Uterus (tissue), 3 donors: ENCODE measurements at regions not wholly inside any gene's neighbourhood (a gene's known extent, or its start where the extent isn't known, plus 50 kb on each side); places are given as distances from the start of the nearest gene placed in this dataset.

ENCODE experiments used
- DNase-seq, 2 donors: peaks; one replicate each; pipeline ENCODE4 v3.0.0-alpha.2; 2019 to 2020
- H3K27ac ChIP-seq, 2 donors: fragments of 200-600 bp; sonication (generic); 1 replicate in 1 of 2; 2 replicates in 1 of 2; pipeline ENCODE4 v1.5.1; 2016 to 2018
- H3K27me3 ChIP-seq, 2 donors: fragments of 200-600 bp; sonication (generic); one replicate each; pipeline ENCODE4 v1.5.1; 2018 to 2019; ENCODE audit warnings: control low read depth in 1 of 2
- H3K36me3 ChIP-seq, 2 donors: fragments of 200-600 bp; sonication (generic); one replicate each; pipeline ENCODE4 v1.5.1; 2019; ENCODE audit warnings: control low read depth in 1 of 2
- H3K4me1 ChIP-seq, 2 donors: fragments of 200-600 bp; sonication (generic); one replicate each; pipeline ENCODE4 v1.5.1; 2018 to 2019; ENCODE audit warnings: control low read depth in 1 of 2
- H3K4me3 ChIP-seq, 2 donors: fragments of 200-600 bp; sonication (generic); 1 replicate in 1 of 2; 2 replicates in 1 of 2; pipeline ENCODE4 v1.5.1; 2018 to 2019; ENCODE audit warnings: mild to moderate bottlenecking in 1 of 2
- H3K9me3 ChIP-seq, 2 donors: fragments of 200-600 bp; sonication (generic); one replicate each; pipeline ENCODE4 v1.5.1; 2019; ENCODE audit warnings: control low read depth in 1 of 2
- CTCF ChIP-seq, 4 experiments: fragments of 200-600 bp in 2 of 4; fragments of 450-650 bp in 2 of 4; sonication (generic) in 2 of 4; IDR thresholded peaks; one replicate each; pipeline ENCODE4 v1.5.1; 2016 to 2019; ENCODE audit warnings: antibody characterized with exemption in 4 of 4, mild to moderate bottlenecking in 2 of 4, moderate library complexity in 1 of 4
- POLR2A ChIP-seq, 2 donors: fragments of 450-650 bp; IDR thresholded peaks; one replicate each; pipeline ENCODE4 v1.6.1; 2016; ENCODE audit warnings: antibody characterized with exemption in 2 of 2, mild to moderate bottlenecking in 1 of 2, moderate library complexity in 1 of 2
- intact Hi-C: fragments of 100-400 bp; cut with DNase I; formaldehyde crosslinking; loops from one replicate; pipeline ENCODE4 v1.15.1; 2023; ENCODE audit warnings: low total_unique reads
- donor health status: DM: yes; HTN: yes; CAD: no.

GRCh38 chrX:138534410-138534809 lies 177.1 kb downstream of the FGF13 start:
- Histone ChIP-seq H3K4me1 (no peaks in the 10 kb centered on the region), H3K27me3 (no peaks in the 10 kb centered on the region), H3K36me3 (no peaks in the 10 kb centered on the region), H3K27ac (no peak overlapping the region), H3K9me3 (no peaks in the 10 kb centered on the region), H3K4me3 (no peak overlapping the region)
- intact Hi-C loops = no loop called here
- no peak for DNase-seq
- no peak for TF ChIP-seq CTCF (IDR thresholded peaks at IDR 0.05)
- TF ChIP-seq POLR2A (IDR thresholded peaks at IDR 0.05) = no peak

- no peak overlapping the region for H3K27ac ChIP-seq
- H3K27me3 ChIP-seq = no peaks in the 10 kb centered on the region
- no peak for DNase-seq
- H3K9me3 ChIP-seq = no peaks in the 10 kb centered on the region
- no peak for TF ChIP-seq POLR2A (IDR thresholded peaks at IDR 0.05)
- no peak for TF ChIP-seq CTCF (IDR thresholded peaks at IDR 0.05)
- H3K36me3 ChIP-seq = no peaks in the 10 kb centered on the region
- no peak overlapping the region for H3K4me3 ChIP-seq
- H3K4me1 ChIP-seq = no peaks in the 10 kb centered on the region
- intact Hi-C loops = no loop called here
Observed at GRCh38 chrX:138519296-138519695, 192.2 kb downstream of the FGF13 start.

- DNase-seq = no peak
- H3K27me3 ChIP-seq = peaks cover 0 to 4% of the 10 kb centered on the region in 2 donors
- intact Hi-C loops = no loop called here
- TF ChIP-seq CTCF (IDR thresholded peaks at IDR 0.05) = no peak
- no peak for TF ChIP-seq POLR2A (IDR thresholded peaks at IDR 0.05)
- no peak overlapping the region for H3K27ac ChIP-seq
- H3K9me3 ChIP-seq = no peaks in the 10 kb centered on the region
- H3K4me1 ChIP-seq = no peaks in the 10 kb centered on the region
- no peaks in the 10 kb centered on the region for H3K36me3 ChIP-seq
- H3K4me3 ChIP-seq = peak overlapping the region in 1 of 2 donors; percentile 8
Observed at GRCh38 chrX:138504273-138504672, 207.2 kb downstream of the FGF13 start.

- H3K9me3 ChIP-seq = no peaks in the 10 kb centered on the region
- no peak overlapping the region for H3K4me3 ChIP-seq
- H3K4me1 ChIP-seq = no peaks in the 10 kb centered on the region
- TF ChIP-seq CTCF (IDR thresholded peaks at IDR 0.05) (no peak), POLR2A (IDR thresholded peaks at IDR 0.05) (no peak)
- H3K27ac ChIP-seq = no peak overlapping the region
- no peak for DNase-seq
- H3K36me3 ChIP-seq = no peaks in the 10 kb centered on the region
- intact Hi-C loops = no loop called here
- peaks cover 0 to 3% of the 10 kb centered on the region in 2 donors for H3K27me3 ChIP-seq
Observed at GRCh38 chrX:138492371-138492770, 219.1 kb downstream of the FGF13 start.

GRCh38 chrX:138487866-138488265 lies 223.7 kb downstream of the FGF13 start:
- TF ChIP-seq CTCF (IDR thresholded peaks at IDR 0.05) = no peak
- no peak for TF ChIP-seq POLR2A (IDR thresholded peaks at IDR 0.05)
- no peak for DNase-seq
- Histone ChIP-seq H3K4me3 (no peak overlapping the region), H3K27ac (no peak overlapping the region), H3K36me3 (no peaks in the 10 kb centered on the region), H3K27me3 (no peaks in the 10 kb centered on the region), H3K4me1 (no peaks in the 10 kb centered on the region), H3K9me3 (no peaks in the 10 kb centered on the region)
- intact Hi-C loops = no loop called here
